HepG2 (cell line): ENCODE measurements at regions not wholly inside any gene's neighbourhood (a gene's known extent, or its start where the extent isn't known, plus 50 kb on each side); places are given as distances from the start of the nearest gene placed in this dataset.

Experiments used
- ATM ChIP-seq: fragments of 450-650 bp; IDR thresholded peaks from 2 replicates; pipeline ENCODE4 v1.7.1; 2017; ENCODE audit warnings: mild to moderate bottlenecking, borderline replicate concordance
- CEBPG ChIP-seq: IDR thresholded peaks from 2 replicates; pipeline ENCODE4 v1.6.1; 2016
- DNMT1 ChIP-seq: sonication (generic); formaldehyde crosslinking; IDR thresholded peaks from 2 replicates; pipeline ENCODE4 v1.5.1; 2020; ENCODE audit warnings: mild to moderate bottlenecking, missing genetic modification reagents
- EEA1 ChIP-seq: sonication (generic); formaldehyde crosslinking; IDR thresholded peaks from 2 replicates; pipeline ENCODE4 v1.5.1; 2020; ENCODE audit warnings: mild to moderate bottlenecking, missing genetic modification reagents, borderline replicate concordance
- HHEX ChIP-seq: IDR thresholded peaks from 2 replicates; pipeline ENCODE4 v1.6.1; 2016; ENCODE audit warnings: control low read depth
- KAT7 ChIP-seq: IDR thresholded peaks from 2 replicates; pipeline ENCODE4 v1.6.1; 2018; ENCODE audit warnings: borderline replicate concordance, missing compliant biosample characterization
- MATR3 ChIP-seq: sonication (generic); formaldehyde crosslinking; IDR thresholded peaks from 2 replicates; pipeline ENCODE4 v1.4.0; 2020; ENCODE audit warnings: missing genetic modification reagents
- MIER2 ChIP-seq: IDR thresholded peaks from 2 replicates; pipeline ENCODE4 v1.6.1; 2016; ENCODE audit warnings: missing biosample characterization, missing genetic modification reagents
- MLLT10 ChIP-seq: sonication (generic); formaldehyde crosslinking; IDR thresholded peaks from 2 replicates; pipeline ENCODE4 v1.4.0; 2020; ENCODE audit warnings: missing genetic modification reagents
- NRL ChIP-seq: sonication (generic); formaldehyde crosslinking; IDR thresholded peaks from 2 replicates; pipeline ENCODE4 v1.5.0; 2020; ENCODE audit warnings: missing genetic modification reagents, mild to moderate bottlenecking, moderate library complexity, borderline replicate concordance
- PHF5A ChIP-seq: IDR thresholded peaks from one replicate; pipeline ENCODE4 v1.6.1; 2018; ENCODE audit warnings: low read depth, missing genetic modification reagents; ENCODE audit not compliant: unreplicated experiment
- PLRG1 ChIP-seq: fragments of 450-650 bp; conservative IDR thresholded peaks from 2 replicates; pipeline ENCODE4 v1.6.1; 2016
- RARA ChIP-seq: IDR thresholded peaks from 2 replicates; pipeline ENCODE4 v1.6.1; 2016; ENCODE audit warnings: missing genetic modification reagents, missing compliant biosample characterization
- RXRA ChIP-seq: sonication (generic); formaldehyde crosslinking; IDR thresholded peaks from 2 replicates; pipeline ENCODE4 v1.5.1; 2020; ENCODE audit warnings: missing genetic modification reagents
- TARDBP ChIP-seq: sonication (generic); formaldehyde crosslinking; IDR thresholded peaks from 2 replicates; pipeline ENCODE4 v1.8.0; 2022; ENCODE audit warnings: mild to moderate bottlenecking, missing genetic modification reagents
- TBX3 ChIP-seq: fragments of 450-650 bp; IDR thresholded peaks from 2 replicates; pipeline ENCODE4 v1.6.1; 2017; ENCODE audit warnings: antibody characterized with exemption, mild to moderate bottlenecking, inconsistent platforms, borderline replicate concordance
- TEAD3 ChIP-seq: optimal IDR thresholded peaks from 2 replicates; pipeline ENCODE3; 2016; ENCODE audit warnings: borderline replicate concordance
- YEATS2 ChIP-seq: sonication (generic); formaldehyde crosslinking; IDR thresholded peaks from 2 replicates; pipeline ENCODE4 v1.4.0; 2020; ENCODE audit warnings: missing genetic modification reagents, borderline replicate concordance
- ZBTB20 ChIP-seq: sonication (generic); formaldehyde crosslinking; IDR thresholded peaks from 2 replicates; pipeline ENCODE4 v1.8.1; 2023; ENCODE audit warnings: missing genetic modification reagents, low read depth, mild to moderate bottlenecking, borderline replicate concordance
- ZNF296 ChIP-seq: sonication (generic); formaldehyde crosslinking; conservative IDR thresholded peaks from 2 replicates; pipeline ENCODE4 v1.5.0; 2020; ENCODE audit warnings: mild to moderate bottlenecking, missing genetic modification reagents
- ZNF367 ChIP-seq: sonication (generic); formaldehyde crosslinking; IDR thresholded peaks from 2 replicates; pipeline ENCODE4 v1.4.0; 2020; ENCODE audit warnings: missing genetic modification reagents, borderline replicate concordance
- ZNF446 ChIP-seq: sonication (generic); formaldehyde crosslinking; IDR thresholded peaks from 2 replicates; pipeline ENCODE4 v1.5.0; 2020; ENCODE audit warnings: mild to moderate bottlenecking, missing genetic modification reagents
- ZNF496 ChIP-seq: sonication (generic); formaldehyde crosslinking; IDR thresholded peaks from 2 replicates; pipeline ENCODE4 v1.8.1; 2023; ENCODE audit warnings: mild to moderate bottlenecking, moderate library complexity, missing genetic modification reagents; ENCODE audit not compliant: insufficient replicate concordance
- ZNF543 ChIP-seq: sonication (generic); formaldehyde crosslinking; IDR thresholded peaks from 2 replicates; pipeline ENCODE4 v1.4.0; 2020; ENCODE audit warnings: mild to moderate bottlenecking, missing genetic modification reagents
- TF ChIP-seq, protein P1 (sequence below): conservative IDR thresholded peaks from 2 replicates; pipeline ENCODE4 v1.6.1; 2018; ENCODE audit warnings: missing genetic modification reagents
- TF ChIP-seq, protein P2 (sequence below): sonication (generic); formaldehyde crosslinking; IDR thresholded peaks from 2 replicates; pipeline ENCODE4 v1.4.0; 2020; ENCODE audit warnings: mild to moderate bottlenecking, missing genetic modification reagents
- TF ChIP-seq, protein P3 (sequence below): sonication (generic); formaldehyde crosslinking; IDR thresholded peaks from 2 replicates; pipeline ENCODE4 v1.4.0; 2020; ENCODE audit warnings: missing genetic modification reagents
- TF ChIP-seq, protein P4 (sequence below): sonication (generic); formaldehyde crosslinking; IDR thresholded peaks from 2 replicates; pipeline ENCODE4 v1.4.0; 2020; ENCODE audit warnings: mild to moderate bottlenecking, missing genetic modification reagents, borderline replicate concordance

DNA sequence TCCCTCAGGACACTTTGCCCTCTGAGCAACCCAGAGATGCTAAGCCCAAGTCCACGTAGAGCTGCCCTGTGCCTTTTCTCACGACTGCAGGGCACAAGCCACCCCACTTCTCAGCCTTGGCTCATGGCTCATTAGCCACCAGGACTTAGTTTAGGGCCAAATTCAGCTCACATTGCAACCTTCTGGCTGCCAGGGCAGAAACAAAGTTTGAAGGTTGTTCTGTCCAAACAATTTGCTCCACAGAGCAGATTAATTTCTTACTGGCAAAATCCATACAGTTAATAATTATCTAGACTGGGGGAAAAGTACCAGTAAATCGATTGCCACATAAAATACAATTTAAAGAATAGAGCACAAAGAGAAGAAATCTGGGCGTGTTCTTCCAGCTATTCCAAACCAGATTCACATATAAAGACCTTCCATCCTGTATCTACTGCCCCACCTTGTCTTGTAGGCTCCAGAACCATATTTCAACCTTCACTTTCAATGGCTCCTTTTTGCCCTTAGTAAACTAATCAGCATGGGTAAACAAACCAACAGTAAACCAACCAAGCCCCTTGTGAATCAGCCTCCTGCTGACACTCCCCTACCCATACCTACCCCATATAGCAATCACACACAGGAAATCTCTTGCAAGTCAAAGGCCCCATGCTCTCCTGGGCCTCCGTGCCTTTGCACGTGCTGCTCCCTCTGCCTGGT, 101.9 kb downstream of the QRSL1 start (continued):
- TF ChIP-seq, protein P1, sequence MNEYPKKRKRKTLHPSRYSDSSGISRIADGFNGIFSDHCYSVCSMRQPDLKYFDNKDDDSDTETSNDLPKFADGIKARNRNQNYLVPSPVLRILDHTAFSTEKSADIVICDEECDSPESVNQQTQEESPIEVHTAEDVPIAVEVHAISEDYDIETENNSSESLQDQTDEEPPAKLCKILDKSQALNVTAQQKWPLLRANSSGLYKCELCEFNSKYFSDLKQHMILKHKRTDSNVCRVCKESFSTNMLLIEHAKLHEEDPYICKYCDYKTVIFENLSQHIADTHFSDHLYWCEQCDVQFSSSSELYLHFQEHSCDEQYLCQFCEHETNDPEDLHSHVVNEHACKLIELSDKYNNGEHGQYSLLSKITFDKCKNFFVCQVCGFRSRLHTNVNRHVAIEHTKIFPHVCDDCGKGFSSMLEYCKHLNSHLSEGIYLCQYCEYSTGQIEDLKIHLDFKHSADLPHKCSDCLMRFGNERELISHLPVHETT = 0 out of 2 replicates have a peak, but pooled peaks have one; percentile 14
- TF ChIP-seq TBX3 (no peak), DNMT1 (CRISPR knock-in tag) (no peak), YEATS2 (no peak), PHF5A (CRISPR knock-in tag) (no peak), ZBTB20 (no peak), ZNF543 (CRISPR knock-in tag) (no peak), ZNF496 (CRISPR knock-in tag) (no peak), ATM (no peak), TEAD3 (CRISPR knock-in tag) (peak; percentile 42), NRL (CRISPR knock-in tag) (no peak), RXRA (CRISPR knock-in tag) (no peak), ZNF296 (0 out of 2 replicates have a peak, but pooled peaks have one; percentile 25), ZNF367 (CRISPR knock-in tag) (no peak), MLLT10 (CRISPR knock-in tag) (no peak), PLRG1 (no peak), KAT7 (peak; percentile 45; the same call in 1 of the 2 replicates), MATR3 (CRISPR knock-in tag) (no peak), MIER2 (CRISPR knock-in tag) (no peak; the same call in 1 of the 2 replicates), HHEX (CRISPR knock-in tag) (no peak), CEBPG (peak; percentile 52), TARDBP (CRISPR knock-in tag) (no peak), RARA (CRISPR knock-in tag) (peak; percentile 27; the same call in 1 of the 2 replicates), ZNF446 (CRISPR knock-in tag) (no peak), EEA1 (CRISPR knock-in tag) (no peak)
- TF ChIP-seq, protein P2, sequence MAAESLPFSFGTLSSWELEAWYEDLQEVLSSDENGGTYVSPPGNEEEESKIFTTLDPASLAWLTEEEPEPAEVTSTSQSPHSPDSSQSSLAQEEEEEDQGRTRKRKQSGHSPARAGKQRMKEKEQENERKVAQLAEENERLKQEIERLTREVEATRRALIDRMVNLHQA (CRISPR knock-in tag) = no peak
- TF ChIP-seq, protein P3, sequence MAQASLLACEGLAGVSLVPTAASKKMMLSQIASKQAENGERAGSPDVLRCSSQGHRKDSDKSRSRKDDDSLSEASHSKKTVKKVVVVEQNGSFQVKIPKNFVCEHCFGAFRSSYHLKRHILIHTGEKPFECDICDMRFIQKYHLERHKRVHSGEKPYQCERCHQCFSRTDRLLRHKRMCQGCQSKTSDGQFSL (CRISPR knock-in tag) = peak; percentile 40; the same call in 1 of the 2 replicates
- TF ChIP-seq, protein P4, sequence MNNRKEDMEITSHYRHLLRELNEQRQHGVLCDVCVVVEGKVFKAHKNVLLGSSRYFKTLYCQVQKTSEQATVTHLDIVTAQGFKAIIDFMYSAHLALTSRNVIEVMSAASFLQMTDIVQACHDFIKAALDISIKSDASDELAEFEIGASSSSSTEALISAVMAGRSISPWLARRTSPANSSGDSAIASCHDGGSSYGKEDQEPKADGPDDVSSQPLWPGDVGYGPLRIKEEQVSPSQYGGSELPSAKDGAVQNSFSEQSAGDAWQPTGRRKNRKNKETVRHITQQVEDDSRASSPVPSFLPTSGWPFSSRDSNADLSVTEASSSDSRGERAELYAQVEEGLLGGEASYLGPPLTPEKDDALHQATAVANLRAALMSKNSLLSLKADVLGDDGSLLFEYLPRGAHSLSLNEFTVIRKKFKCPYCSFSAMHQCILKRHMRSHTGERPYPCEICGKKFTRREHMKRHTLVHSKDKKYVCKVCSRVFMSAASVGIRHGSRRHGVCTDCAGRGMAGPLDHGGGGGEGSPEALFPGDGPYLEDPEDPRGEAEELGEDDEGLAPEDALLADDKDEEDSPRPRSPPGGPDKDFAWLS (CRISPR knock-in tag) = no peak
